ENCODE measurements at regions not wholly inside any gene's neighbourhood (a gene's known extent, or its start where the extent isn't known, plus 50 kb on each side); places are given as distances from the start of the nearest gene placed in this dataset.

- DNase-seq = no peak
Observed at GRCh38 chr3:82058809-82059208, 297.4 kb upstream of the GBE1 start.

- no peak for DNase-seq
Observed at GRCh38 chr3:82055792-82056191, 294.3 kb upstream of the GBE1 start.

DNA sequence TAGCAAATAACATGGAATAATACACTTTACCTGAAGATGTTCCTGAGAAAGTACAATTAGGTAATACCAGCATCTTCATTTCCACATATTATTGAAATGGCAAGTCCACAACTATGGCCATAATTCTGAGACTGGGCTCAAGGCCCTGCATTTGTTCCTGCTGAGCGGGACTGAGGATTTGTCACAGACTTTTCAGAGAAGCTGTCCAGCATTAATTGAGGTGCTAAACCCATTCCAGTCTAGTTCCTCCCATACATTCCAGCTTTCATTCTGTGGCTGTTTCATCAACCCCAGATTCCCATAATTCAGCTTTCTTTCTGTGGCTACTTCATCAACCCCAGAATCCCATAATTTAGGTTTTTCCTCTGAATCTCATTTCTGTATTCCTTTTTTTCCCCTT lies 293.4 kb upstream of the GBE1 start:
- no peak for DNase-seq

DNA sequence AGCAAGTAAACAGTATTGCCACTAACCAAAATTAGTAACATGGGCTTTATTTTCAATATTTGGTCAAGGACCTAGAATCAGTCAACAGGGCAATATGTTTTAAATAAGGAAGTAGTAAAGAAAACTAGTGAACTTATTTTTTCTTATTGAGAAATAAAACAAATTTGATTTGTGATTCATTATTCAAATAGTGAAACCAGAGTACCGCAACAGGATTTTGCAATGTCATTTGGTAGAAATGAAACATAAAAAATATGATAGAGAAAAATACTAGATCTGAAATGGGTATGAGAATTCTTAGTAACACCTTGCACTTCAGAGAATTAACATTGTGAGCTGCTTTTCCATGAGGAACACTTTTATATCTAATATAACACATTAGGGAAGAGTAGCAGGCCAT lies 291.8 kb upstream of the GBE1 start:
- no peak for DNase-seq

DNA sequence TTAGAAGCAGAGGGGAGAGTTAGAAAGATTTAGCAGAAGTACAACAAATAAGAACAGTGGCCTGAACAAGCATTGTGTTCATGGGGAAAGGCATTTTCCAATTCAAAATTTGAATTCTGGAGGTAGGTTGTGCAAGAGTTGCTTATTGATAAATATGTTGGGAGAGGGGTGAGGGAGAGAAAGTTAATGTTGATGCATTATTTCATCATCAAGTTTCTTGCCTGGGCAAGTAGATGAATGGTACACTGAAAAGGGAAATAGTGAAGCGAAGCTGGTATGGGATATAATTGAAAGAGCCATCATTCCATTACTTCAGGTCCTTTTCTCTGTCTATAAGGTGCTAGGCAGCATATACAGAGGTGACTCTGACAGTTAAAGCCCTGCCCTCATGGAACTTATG lies 288.9 kb upstream of the GBE1 start:
- no peak for DNase-seq

DNA sequence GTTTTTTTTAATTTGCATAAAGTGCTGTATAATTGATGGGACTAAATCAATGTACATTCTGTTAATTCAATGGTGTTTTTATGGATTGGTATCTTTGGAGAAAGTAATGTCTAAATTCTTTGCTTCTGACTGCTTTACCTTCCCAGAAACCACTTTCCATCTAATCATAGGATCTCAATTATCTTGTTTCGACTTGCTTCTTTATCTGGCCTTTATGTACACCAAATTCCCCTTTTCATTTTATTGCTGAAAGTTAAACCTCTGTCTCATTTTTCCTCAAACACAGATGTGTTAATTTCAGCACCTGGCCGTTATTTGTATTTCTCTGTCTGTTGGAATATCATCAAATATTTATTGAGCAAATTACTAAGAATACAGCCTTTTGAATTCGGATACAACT lies 287.3 kb upstream of the GBE1 start:
- DNase-seq = no peak

DNA sequence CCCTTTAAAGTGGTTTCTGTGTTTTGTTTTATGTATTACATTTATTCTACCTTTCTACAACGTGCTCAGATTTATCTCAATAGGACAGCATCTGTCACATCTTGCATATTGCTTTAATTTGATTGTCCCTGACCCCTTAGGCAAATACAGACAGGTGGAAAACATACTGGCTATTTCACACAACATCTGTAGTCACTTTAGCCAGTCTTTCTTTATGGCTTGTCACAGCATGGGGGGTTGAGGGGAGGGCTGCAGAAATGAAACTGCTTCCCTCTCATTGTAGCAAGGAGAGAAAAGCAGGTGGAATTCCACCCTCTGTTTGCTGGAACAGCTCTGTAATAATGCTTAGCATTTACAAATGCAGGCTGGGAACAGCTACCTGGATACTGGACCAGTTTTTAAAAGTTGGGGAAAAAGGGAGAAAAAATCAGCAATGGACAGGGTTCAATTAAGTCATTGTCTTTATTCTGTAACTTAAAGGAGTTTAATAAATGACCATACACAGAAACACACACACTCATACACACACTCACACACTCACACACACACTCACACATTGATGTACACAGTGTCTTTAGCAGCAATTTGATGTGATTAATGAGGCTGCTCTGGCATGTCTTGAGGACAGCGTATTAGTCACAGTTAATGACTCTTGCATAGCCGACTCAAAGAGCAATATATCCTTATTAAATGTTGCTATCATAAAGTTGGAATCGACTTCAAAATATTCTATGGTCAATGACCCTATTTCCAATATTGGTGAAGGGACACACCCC lies 283.7 kb upstream of the GBE1 start:
- no peak for DNase-seq

- no peak for DNase-seq
Observed at GRCh38 chr3:82038556-82038955, 277.1 kb upstream of the GBE1 start.

DNA sequence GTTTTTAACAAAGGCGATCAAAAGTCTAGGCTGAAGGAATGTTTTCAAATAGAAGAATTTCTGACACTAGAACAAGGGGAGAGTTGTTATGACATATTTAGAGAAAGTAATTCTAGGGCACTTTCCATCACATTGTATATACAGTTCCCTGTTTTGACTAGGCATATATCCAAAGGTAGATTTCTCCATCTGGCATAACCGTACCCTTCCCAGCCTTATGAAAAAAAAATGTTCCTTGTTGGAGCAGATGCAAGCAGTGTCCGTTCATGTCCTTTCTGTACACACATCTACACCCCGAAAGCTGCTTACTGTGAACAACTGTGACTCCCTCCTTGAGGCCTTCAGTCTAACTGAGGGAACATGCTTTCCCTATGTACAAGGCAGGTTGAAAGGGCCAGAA lies 271.7 kb upstream of the GBE1 start:
- DNase-seq = no peak

- no peak for DNase-seq
Observed at GRCh38 chr3:82031596-82031995, 270.2 kb upstream of the GBE1 start.

GRCh38 chr3:82030916-82031315 lies 269.5 kb upstream of the GBE1 start:
- no peak for DNase-seq

DNA sequence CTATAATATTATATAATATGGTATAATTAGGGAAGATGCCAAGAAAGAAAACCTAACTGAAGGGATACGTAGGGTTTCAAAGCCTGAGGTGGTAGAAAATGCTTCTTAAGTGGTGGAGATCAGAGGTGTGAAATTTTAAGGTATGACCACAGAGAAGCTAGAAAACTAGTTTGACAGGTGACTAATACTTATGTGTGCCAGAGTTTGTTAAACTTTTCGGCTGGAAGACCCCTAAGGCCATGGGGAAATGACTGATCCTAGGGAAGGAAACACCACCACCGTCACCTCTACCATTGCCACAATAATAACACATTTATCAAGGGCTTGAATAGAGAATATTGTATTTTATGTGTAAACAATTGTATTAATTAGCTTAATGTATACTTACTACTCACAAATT lies 261.4 kb upstream of the GBE1 start:
- DNase-seq = no peak

DNA sequence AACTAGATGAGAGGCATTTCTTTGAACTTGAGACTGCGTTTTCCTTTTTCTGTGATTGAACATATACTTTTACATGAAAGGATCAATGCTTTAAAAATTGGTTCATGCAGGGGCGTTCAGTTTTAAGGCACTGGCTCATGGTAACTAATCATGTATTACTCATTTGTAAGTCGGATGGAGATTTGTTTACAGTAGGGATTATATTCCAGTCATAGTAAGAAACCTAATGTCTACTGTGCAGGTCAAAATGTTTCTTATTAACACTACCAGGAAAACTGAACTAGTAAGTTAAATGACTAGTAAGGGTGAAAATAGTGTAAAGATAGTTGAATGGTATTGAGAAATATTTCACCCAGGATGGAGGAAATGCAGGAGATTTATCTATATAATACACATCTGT lies 258.8 kb upstream of the GBE1 start:
- no peak for DNase-seq

DNA sequence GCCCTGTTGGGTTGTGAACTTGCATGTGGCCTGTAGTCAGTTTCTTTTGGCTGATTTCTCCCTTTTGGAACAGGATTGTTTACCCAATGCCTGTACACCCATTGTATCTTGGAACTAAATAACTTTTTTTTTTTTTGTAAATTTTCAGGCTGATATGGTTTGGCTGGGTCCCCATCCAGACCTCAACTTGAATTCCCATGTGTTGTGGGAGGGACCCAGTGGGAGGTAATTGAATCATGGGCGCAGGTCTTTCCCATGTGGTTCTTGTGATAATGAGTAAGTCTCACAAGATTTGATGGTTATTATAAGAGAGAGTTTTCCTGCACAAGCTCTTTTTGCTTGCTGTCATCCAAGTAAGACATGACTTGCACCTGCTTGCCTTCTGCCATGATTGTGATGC lies 253.8 kb upstream of the GBE1 start:
- no peak for DNase-seq

DNA sequence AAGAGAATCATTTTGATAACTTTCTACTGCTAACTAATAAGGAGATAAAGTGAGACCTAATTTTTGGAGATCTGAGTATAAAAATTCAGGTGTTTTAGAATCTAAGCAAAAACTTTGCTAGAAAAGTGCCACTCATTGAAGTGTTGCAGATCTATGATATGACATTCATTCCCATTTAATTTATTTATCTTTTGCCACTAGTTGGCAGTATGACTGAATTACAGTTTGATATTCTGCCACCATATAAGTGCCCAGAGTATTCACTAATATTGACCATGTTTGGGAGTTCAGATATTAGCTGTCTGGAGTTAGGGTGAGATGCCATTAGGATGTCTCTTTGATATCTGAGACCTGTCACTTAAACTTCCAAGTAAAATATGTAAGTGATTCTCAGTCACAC lies 251.3 kb upstream of the GBE1 start:
- DNase-seq = no peak

DNA sequence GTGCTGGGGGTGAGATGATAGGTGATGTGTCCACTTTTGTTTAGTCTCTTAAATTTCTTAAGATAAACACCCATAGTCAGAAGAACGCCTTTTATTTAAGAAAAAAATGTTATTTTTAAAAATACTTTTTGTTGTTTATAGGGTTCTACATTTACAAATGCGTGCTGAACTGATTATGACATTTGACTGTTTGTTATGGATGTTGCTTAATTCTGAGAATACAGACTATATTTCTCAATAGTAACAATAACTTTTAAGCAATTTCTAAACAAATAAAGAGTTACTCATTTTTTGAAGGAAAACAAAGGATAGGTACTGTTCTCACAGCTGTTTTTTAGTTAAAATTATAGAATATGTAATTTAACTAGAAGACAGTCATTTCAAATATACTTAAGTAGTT lies 249.9 kb upstream of the GBE1 start:
- no peak for DNase-seq

- no peak for DNase-seq
Observed at GRCh38 chr3:82005266-82005665, 243.8 kb upstream of the GBE1 start.

DNA sequence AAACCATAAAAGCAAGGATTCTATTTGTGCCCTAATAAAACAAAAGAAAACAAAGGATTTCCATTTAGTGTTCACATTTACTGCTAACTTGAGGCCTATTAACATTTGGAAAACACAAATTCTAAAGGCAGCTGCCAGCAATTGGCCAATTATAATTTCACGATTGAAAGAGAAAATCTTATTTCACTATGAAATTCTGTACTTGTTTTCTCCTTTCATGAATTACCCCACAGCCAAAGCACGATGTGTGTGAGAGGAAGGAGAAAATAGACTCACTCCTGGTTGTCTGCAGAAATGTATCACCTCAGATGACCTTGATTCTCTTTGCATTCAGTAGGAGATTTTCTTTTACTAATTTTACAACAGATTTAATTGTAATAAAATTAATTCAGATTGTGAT lies 242.8 kb upstream of the GBE1 start:
- no peak for DNase-seq

DNA sequence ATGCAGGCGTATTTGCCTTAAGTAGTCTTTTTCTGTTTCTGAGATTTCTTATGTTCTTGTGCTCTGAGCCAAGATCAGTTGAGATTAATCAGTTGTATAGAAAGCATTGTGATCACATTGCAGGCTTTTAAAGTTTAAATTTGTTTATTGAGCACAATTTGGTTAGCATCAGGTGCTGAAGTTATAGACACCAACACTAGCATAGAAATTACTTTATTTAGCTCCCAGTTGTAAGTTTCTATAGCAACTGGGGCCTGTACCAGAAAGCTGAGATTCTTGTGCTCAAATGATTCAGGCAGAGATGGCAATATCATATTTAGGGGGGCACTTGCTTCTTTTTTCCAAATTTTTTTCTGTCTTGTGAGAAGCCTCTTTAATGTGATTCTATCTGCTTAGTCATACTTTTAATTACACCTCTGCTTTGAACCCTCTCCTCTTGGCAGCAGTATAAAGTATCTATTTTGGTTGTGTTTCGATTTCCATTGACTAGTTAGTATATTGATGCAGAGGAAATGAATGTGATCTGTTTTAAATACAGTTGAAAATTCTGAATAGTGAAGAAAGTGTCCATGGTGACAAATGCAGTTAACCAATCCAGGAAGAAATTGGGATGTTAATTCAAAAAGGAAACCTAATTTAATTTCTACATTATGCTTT lies 241.7 kb upstream of the GBE1 start:
- no peak for DNase-seq

DNA sequence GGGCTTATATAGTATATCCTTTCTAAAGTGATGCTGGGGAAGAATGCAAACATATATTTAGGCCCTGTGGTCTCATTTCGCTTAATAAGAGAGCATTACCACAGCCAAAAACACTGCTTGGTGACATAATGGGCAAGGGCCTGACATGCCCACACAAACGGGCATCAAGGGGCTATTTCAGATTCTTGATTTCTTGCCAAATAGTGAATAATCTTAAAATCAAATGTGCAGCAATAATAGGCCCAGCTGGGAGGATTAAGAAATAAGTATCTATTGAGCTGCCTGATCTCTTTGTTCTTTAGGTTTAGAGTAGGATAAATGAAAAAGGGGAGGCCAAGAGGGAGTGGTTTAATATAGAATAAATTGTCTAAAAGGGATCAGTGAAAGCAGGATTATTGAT lies 241.0 kb upstream of the GBE1 start:
- no peak for DNase-seq

- DNase-seq = no peak
Observed at GRCh38 chr3:82001276-82001923, 240.0 kb upstream of the GBE1 start.

DNA sequence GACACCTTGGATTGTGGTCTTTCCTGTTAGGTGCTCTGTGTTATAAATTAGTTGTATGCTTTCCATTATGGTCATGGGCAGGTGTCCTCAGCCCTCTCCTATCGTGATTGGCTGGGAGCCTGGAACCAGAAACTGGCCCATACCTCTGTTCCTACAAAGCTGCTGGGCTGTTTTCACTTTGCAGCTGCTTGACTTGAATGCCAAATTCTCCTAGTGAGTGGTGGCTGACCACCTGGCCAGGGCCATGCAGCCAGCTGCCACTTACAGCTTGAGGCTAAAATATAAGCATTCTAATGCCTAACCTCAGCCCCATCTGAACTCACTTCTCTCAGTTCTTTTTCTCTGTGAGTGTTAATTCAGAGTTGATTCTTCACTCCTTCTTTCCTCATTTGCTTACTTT lies 239.3 kb upstream of the GBE1 start:
- no peak for DNase-seq

DNA sequence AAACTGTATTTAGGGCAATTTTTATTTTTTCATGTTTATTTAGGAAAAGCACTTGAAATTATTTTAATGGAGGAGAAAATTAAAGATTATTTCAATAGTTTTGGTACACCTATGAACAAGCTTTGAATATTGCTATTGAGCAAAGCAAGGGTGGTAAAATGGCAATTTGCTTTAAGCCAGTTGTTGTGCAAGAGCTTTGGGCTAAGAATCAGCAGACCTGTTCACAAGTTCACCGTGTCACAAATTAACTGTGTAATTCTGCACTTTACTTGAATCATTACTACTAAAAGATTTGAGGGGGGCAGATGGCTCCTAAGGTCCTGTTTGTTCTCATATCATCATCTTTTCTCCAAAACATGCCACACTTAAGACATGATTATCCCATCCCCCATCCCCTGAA lies 238.9 kb upstream of the GBE1 start:
- DNase-seq = no peak

DNA sequence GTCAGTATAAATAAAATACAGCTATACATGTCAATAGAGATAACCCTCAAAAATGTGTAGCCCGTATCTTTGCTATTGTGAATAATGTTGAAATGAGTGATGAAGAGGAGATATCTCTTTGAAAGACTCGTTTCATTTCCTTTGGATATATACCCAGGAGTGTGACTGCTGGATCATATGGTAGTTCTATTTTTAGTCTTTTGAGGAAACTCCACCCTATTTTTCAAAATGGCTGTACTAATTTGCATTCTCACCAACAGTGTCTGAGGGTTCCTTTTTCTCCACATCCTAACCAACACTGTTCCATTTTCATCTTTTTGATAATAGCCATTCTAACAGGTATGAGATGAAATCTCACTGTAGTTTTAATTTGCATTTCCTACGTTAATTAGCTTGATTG lies 237.5 kb upstream of the GBE1 start:
- no peak for DNase-seq
